ENCODE measurements at regions not wholly inside any gene's neighbourhood (a gene's known extent, or its start where the extent isn't known, plus 50 kb on each side); places are given as distances from the start of the nearest gene placed in this dataset.

DNA sequence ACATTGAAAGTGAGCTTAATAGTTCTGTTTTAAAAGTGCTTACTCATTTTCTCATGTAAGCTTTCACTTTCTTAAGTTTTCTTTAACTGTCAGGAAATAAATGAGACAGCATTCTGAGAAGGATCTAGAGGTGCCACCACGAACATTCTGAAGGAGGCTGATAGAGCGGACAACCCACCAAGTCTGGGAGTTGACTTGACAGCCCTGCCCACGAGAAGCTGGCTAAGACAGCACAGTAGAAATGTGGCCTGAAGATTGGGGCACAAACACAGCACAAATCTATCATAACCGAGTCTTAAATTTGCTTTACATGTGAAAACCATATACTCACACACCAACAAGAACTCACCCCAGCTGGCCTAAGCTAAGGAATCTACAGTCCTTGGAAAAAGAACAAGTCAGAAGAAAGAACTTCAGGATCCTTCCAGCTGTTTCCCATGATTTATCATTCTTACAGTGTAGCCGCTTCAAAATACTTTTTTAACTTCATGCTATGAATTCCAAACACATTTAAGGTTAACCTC is 144.2 kb upstream of the TNFAIP3 start:
- TF ChIP-seq POLR2A (IDR thresholded peaks at IDR 0.05) = no peak
- TF ChIP-seq, protein P1, sequence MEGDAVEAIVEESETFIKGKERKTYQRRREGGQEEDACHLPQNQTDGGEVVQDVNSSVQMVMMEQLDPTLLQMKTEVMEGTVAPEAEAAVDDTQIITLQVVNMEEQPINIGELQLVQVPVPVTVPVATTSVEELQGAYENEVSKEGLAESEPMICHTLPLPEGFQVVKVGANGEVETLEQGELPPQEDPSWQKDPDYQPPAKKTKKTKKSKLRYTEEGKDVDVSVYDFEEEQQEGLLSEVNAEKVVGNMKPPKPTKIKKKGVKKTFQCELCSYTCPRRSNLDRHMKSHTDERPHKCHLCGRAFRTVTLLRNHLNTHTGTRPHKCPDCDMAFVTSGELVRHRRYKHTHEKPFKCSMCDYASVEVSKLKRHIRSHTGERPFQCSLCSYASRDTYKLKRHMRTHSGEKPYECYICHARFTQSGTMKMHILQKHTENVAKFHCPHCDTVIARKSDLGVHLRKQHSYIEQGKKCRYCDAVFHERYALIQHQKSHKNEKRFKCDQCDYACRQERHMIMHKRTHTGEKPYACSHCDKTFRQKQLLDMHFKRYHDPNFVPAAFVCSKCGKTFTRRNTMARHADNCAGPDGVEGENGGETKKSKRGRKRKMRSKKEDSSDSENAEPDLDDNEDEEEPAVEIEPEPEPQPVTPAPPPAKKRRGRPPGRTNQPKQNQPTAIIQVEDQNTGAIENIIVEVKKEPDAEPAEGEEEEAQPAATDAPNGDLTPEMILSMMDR (IDR thresholded peaks at IDR 0.05) = no peak
